H54 (cell line): ENCODE measurements at regions not wholly inside any gene's neighbourhood (a gene's known extent, or its start where the extent isn't known, plus 50 kb on each side); places are given as distances from the start of the nearest gene placed in this dataset.
A peak's percentile ranks its signal among the peaks of the same experiment; 100 is the strongest.

Source experiments
- DNase-seq: peaks from one replicate; pipeline ENCODE4 v3.0.0; 2011; ENCODE audit warnings: low spot score, mixed read lengths; ENCODE audit not compliant: insufficient read length
- FAIRE-seq: peaks from 3 replicates; lab custom pipeline; 2011; peaks lifted over from hg19 to GRCh38; lab: Jason Lieb, UNC
- POLR2A ChIP-seq: IDR thresholded peaks from 2 replicates; pipeline ENCODE4 v1.6.1; 2011; ENCODE audit warnings: low read depth, mild to moderate bottlenecking, low read length

DNA sequence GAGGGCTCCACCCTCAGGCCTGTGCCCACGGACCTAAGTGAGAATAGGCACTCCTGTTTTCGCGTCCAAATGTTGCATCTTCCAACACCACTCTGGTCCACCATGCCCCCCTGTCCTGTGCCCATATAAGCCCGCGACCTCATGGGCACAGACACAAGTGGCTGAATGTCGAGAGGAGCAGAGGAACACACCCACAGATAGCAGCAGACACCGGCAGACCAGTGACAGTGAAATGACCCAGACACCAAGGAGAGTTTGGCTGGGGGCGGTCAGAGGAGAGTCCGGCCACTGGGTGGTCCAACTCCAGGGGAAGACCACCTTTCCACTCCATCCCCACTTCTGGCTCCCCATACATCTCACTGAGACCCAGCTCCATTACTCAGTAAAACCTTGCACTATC lies 161.4 kb upstream of the DAB2 start:
- no peak for TF ChIP-seq POLR2A
- no peak for FAIRE-seq
- DNase-seq, result no peak

DNA sequence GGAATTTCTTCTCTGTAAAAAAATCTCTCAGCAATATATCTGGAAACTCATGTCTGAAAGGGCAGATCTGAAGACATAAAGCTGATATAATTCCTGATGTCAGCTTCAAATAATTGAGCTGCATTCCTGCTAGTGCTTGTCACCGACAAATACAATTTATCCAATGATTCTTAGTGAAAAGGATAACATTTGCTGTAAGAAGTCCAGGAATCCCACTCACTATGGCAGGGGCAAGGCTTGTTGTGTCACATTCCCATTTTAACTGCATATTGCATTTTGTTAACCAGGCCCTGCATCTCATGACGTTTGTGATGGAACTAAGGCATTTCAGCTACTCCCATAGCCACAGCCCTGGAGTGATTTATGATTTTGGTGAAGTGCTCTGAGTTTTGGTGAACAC lies 160.1 kb upstream of the DAB2 start:
- FAIRE-seq, result peak; percentile 74
- TF ChIP-seq POLR2A, result no peak

DNA sequence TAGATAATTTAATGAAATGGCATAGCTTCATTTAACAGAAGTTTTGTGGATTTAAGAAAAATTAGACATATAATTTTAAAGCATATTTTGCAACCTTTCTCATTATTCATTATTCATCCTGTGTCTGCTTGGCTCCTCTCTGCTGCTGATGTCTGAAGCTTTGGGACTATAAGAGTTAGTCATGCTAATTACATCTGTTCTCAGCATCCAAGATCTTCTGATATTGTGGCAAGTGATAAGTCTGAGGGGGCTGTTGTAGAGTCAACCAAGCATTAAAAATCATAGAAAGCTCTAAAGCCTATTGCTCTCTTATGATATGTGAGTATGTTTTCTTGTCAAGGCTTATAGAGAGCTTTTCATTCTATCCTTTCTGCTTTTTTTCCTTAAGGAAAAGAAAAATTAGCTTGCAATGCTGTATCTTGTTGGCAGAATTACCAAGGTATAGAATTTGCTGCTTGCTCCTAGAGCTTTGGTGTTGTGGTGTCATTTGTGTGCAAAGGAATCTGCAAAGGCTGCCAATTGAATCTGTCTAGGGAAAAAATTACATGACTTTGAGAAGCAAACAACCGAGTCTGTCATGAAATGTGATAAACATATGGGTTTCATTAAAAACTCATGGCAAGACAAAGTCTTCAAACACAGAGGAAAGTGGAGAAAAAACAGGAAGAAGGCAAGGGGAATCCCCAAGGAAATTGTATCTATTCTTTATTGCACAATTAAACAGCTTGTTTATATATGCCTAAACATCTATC lies 156.1 kb upstream of the DAB2 start:
- TF ChIP-seq POLR2A, result no peak
- DNase-seq, result no peak

More for the DNA sequence above, 160.1 kb upstream of the DAB2 start:
- no peak for DNase-seq

DNA sequence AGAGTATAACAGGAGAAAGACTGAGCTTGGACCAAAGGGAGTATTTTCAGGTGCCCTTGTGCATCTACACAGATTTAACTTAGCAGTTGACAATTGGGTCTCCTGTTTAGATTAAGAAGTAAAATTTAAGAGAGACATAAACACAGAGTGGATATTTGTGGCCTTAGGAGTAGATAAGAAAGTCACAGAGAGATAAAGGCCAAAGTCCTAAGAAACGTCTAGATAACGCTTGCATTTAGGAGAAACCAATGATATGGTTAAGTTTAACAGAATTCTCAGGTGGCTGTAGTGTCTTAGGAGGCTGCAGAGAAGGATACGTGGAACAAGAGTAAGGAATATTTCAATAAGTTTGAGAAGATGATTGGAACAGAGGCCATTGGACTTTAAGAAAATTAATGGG lies 155.0 kb upstream of the DAB2 start:
- FAIRE-seq, result no peak
- DNase-seq, result no peak
- no peak for TF ChIP-seq POLR2A

More for the DNA sequence above, 156.1 kb upstream of the DAB2 start:
- FAIRE-seq, result peak; percentile 65

DNA sequence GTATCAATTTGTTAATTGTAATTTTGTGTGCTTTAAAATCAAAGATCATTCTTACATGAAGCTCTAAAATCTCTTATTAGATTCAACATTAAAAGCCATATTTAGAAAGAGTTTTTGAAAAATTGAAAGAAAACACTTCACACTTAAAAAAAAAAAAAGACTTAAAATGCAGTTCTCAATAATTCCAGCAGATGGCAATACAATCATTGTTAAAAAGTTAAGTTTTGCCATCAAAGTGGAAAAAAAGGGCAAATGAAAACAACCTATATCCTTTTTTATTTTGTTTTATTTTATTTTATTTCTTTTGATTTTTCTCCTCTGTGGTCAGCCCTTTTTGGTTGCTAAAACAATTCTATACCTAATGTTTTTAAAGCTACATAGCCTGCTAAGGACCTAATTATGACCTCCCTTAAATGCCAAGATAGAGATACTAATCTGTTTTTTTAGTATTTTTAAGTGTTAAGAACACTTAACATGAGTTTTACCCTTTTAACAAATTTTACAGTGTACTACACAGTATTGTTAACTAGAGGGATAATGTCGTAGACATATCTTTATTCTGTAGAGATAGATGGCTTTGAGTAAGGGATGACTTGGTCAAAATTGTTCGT lies 154.2 kb upstream of the DAB2 start:
- FAIRE-seq (no peak), DNase-seq (no peak)
- TF ChIP-seq POLR2A, result no peak

DNA sequence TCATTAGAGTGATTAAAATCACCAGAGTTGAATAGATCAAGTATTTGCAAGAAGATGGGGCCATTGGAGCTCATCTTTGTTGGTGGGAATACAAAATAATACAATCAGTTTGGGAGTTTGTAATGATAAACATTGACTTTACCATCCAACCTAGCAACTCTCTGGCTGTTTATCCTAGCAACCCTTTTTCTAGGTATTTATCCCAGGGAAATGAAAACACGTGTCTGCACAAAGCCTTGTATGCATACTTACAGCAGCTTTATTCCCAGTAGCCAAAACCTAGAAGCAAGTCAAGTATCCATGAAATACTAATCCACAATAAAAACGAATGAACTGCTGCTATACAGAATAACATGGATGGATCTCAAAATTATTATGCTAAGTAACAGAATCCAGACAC lies 152.7 kb upstream of the DAB2 start:
- TF ChIP-seq POLR2A, result no peak
- peak; percentile 73 for FAIRE-seq
- DNase-seq, result no peak

DNA sequence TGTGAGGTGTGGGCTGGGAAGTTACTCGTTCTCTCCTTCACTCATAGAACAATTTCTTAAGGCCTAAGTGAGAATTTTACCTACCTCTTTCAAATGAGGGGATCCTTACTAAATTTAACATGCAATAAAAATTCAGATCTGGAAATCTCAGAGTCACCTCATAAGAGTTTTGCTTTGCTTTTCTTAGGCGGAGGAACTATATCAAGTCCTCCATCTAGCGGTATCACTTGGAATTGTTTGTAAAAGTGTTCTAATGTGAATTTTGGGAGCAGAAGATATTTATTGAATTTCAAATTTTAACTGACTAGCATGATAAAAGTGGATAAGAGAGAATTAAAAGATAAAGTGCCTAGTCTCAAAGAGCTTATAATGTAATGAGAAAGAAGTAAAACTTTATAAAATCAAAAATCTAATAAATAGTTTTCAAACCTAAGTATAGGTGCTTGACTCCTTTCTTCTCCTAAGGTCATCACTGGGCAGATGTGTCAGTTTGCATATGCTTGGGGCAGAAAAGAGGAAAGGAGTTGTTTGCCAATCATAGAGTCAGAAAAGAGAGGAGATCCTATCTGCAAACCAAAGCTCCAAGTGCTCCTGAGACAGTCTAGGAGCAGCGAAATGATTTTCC lies 145.7 kb upstream of the DAB2 start:
- DNase-seq, result no peak
- peak; percentile 96 for FAIRE-seq
- TF ChIP-seq POLR2A, result no peak

DNA sequence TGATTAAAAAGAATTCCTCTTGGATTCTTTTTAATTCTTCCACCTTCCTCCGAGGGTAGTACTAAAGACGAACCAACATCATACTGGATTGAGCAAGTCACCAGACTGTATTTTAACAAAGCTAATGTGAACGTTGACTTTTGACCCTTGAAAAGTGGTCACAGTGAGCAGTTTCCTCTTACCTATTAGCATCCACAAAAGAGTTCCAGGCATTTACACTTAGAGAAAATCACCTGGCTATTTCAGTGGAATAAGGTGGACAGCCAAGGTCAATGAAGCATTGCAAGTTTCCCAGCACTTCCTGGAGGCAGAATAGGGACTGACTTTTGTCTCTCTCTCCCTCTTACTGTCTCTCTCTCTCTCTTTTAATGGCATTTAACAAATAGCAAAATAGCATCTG lies 145.1 kb upstream of the DAB2 start:
- no peak for DNase-seq
- peak; percentile 82 for FAIRE-seq
- TF ChIP-seq POLR2A, result no peak

DNA sequence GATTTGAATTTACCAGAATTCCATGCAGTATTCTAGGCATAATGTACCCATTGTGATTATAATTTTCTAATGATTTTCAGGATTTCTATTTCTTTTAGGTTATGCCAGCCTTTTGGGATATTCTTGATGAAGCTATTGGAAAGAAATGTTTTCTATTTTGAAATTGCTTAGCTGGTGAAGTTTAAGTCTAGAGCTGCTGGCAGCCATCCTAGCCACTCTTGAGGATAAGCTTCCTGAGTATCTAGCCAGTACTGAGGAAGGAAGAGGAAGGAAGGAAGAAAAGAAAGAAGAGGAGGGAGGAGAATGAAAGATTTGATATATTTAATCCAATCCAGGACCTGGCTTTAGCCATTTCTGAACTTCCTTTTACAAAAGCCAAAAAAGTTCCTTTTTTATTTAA lies 142.1 kb upstream of the DAB2 start:
- FAIRE-seq (peak; percentile 60), DNase-seq (no peak)
- TF ChIP-seq POLR2A, result no peak

DNA sequence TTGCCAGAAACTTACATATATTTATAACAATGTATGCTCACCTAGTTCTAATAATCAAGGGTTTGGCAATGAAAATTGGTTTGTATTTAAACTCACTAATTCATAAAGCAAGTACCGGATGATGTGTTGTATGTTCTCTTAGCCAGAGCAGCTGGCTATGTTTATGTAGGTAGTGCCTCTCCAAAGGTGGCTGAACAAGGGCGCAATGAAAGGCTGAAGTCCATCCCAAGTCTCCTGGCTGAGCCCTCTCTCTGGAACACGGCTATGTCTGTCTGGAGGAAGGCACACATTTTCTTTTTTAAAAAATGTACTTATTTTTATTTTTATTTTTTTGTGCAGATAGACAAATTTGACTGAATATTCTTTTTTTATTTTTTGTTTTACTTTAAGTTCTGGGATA lies 141.2 kb upstream of the DAB2 start:
- no peak for TF ChIP-seq POLR2A
- DNase-seq (no peak), FAIRE-seq (no peak)

DNA sequence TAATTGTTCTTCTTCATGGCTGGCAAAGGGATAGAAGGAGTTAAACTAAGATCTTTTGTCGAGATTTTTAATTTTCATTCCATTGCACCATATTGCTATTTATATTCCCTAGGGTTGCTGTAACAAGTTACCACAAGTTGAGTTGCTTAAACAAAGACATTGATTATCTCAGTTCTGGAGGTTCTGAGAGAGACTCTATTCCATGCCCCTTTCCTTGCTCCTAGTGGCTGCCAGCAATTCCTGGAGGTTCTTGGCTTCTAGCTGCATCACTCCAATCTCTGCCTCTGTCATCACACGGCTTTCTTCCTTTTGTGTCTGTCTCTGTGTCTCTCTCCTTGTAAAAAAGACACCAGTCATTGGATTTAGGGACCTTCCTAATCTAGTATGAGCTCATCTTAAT lies 136.6 kb upstream of the DAB2 start:
- FAIRE-seq (peak; percentile 15), DNase-seq (no peak)
- no peak for TF ChIP-seq POLR2A

DNA sequence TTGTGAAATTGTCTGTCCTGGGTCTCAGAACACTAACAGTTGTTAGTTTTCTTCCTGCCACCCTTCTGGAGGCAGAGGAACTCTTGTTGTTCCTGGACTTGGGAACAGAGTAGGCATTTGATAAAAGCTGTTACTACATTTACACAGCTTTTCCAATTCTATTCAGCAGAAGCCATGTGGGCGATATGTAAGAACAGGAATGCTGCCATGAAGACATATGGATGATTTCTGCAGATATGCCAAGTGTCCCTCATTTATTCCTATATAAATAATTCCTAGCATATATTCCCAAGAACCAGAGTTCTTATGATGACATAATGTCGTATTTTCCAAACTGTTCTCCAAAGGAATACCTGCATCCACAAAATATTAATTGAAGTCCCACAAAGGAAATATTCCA lies 135.9 kb upstream of the DAB2 start:
- DNase-seq (no peak), FAIRE-seq (peak; percentile 64)
- TF ChIP-seq POLR2A, result no peak

DNA sequence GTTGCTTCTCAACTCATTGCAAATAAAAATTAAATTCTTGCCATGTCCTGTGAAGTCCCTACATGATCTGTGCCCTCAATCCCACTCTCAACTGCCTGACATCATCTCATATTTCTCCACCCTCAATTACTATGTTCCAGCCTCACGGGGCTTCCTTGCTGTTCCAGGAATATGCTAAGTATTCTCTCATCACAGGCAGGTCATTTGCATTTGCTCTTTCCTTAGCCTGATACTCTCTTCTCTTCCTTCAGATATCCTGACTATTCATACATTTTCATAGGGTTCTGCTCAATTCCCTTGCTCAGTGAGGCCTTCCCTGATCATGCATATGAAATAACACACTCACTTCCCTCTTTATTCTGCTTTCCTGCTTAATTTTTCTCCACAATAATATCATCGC lies 135.1 kb upstream of the DAB2 start:
- no peak for TF ChIP-seq POLR2A
- FAIRE-seq (peak; percentile 15), DNase-seq (no peak)

DNA sequence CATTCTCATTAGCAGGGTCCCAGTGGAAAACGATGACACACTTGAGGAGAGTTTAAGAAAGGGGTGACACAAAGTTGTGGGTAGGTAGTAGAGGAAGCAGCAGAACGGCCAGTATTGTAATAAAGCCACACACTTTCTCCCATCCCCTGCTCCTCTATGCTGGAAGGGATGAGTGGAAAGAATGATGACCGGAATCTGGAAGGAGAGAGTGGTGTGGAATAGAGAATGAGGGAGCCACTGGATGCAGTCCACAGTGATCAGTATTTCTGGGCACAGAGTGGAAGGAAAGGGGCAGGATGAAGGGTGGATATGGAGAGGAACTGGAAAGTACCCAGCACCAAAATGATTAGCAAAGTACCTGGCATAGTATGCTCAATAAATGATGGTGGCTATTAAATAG lies 133.8 kb upstream of the DAB2 start:
- TF ChIP-seq POLR2A, result no peak
- no peak for DNase-seq
- FAIRE-seq, result no peak
